ENCODE measurements at regions not wholly inside any gene's neighbourhood (a gene's known extent, or its start where the extent isn't known, plus 50 kb on each side); places are given as distances from the start of the nearest gene placed in this dataset.

GRCh38 chr4:31984872-31985271 is 1264.7 kb downstream of the PCDH7 start:
- no peaks in the 10 kb centered on the region for H3K36me3 ChIP-seq (ENCODE audit: control insufficient read depth in 2 of 2, insufficient read depth in 2 of 2, low read length in 1 of 2)
- no peaks in the 10 kb centered on the region for H3K4me1 ChIP-seq (ENCODE audit: control insufficient read depth in 2 of 2, insufficient read depth in 2 of 2, low read length in 1 of 2)
- no peak overlapping the region for H3K27ac ChIP-seq (ENCODE audit: low read depth in 2 of 2, low read length in 1 of 2)
- no peaks in the 10 kb centered on the region for H3K27me3 ChIP-seq (ENCODE audit: control insufficient read depth in 1 of 2, insufficient read depth in 2 of 2, low read length in 2 of 2)
- WGBS, 2 donors: 70 to 78% methylated on average over 2 of the region's 2 CpGs
- no peak overlapping the region for H3K4me3 ChIP-seq (ENCODE audit: low read depth in 1 of 2, low read length in 2 of 2)
- H3K9me3 ChIP-seq (ENCODE audit: control insufficient read depth in 2 of 2, insufficient read depth in 1 of 2, low read depth in 1 of 2, low read length in 1 of 2): no peaks in the 10 kb centered on the region

DNA sequence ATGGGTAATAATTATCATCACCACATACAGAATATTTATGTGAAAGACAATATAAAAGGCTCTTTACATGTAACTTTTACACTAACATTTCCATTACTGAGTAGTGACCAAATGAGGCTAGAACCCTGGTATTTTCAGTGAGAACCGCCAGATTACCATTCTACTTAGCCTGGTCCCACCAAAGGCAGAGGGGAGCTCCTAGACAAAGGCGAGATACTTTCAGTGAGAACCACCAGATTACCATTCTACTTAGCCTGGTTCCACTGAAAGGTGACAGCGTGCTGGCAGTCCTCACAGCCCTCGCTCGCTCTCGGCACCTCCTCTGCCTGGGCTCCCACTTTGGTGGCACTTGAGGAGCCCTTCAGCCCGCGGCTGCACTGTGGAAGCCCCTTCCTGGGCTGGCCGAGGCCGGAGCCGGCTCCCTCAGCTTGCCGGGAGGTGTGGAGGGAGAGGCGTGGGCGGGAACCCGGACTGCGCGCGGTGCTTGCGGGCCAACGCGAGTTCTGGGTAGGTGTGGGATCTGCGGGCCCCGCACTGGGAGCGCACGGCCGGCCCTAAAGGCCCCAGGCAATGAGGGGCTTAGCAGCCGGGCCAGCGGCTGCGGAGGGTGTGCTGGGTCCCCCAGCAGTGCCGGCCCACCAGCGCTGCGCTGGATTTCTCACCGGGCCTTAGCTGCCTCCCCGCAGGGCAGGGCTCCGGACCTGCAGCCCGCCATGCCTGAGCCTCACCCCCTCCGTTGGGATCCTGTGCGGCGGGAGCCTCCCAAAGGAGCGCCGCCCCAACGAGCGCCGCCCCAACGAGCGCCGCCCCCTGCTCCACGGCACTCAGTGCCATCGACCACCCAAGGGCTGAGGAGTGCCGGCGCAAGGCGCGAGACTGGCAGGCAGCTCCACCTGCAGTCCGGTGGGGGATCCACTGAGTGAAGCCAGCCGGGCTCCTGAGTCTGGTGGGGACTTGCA is 1276.1 kb downstream of the PCDH7 start:
- Histone ChIP-seq H3K36me3 (ENCODE audit: control insufficient read depth in 2 of 2, insufficient read depth in 2 of 2, low read length in 1 of 2) (no peaks in the 10 kb centered on the region), H3K9me3 (ENCODE audit: control insufficient read depth in 2 of 2, insufficient read depth in 1 of 2, low read depth in 1 of 2, low read length in 1 of 2) (no peaks in the 10 kb centered on the region), H3K27ac (ENCODE audit: low read depth in 2 of 2, low read length in 1 of 2) (no peak overlapping the region), H3K4me1 (ENCODE audit: control insufficient read depth in 2 of 2, insufficient read depth in 2 of 2, low read length in 1 of 2) (no peaks in the 10 kb centered on the region), H3K4me3 (ENCODE audit: low read depth in 1 of 2, low read length in 2 of 2) (no peak overlapping the region), H3K27me3 (ENCODE audit: control insufficient read depth in 1 of 2, insufficient read depth in 2 of 2, low read length in 2 of 2) (no peaks in the 10 kb centered on the region)
- 89 to 94% methylated on average over 46 to 55 of the region's 55 CpGs for WGBS, 2 donors

DNA sequence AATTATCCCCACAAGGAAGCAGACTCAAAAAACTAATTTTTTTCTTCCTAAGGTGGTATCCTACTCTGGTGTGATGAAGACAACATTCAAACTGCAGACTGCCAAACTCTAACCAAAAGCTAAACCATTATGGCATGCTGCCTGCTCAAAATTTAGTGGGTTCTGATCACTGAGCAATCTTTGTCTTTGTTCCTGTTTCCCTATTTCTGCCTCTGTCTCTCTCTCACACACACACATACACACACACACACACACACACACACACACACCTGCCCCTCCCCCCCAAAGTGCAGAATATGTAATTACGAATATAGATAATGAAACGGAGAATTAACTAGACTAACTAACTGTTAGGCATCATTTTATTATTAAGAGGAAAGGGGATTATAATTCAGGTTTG is 1278.6 kb downstream of the PCDH7 start:
- H3K4me3 ChIP-seq (ENCODE audit: low read depth in 1 of 2, low read length in 2 of 2): no peak overlapping the region
- no peaks in the 10 kb centered on the region for H3K27me3 ChIP-seq (ENCODE audit: control insufficient read depth in 1 of 2, insufficient read depth in 2 of 2, low read length in 2 of 2)
- H3K4me1 ChIP-seq (ENCODE audit: control insufficient read depth in 2 of 2, insufficient read depth in 2 of 2, low read length in 1 of 2): no peaks in the 10 kb centered on the region
- no peaks in the 10 kb centered on the region for H3K36me3 ChIP-seq (ENCODE audit: control insufficient read depth in 2 of 2, insufficient read depth in 2 of 2, low read length in 1 of 2)
- H3K27ac ChIP-seq (ENCODE audit: low read depth in 2 of 2, low read length in 1 of 2): no peak overlapping the region
- WGBS, 2 donors: 75 to 85% methylated on average over 2 of the region's 2 CpGs
- H3K9me3 ChIP-seq (ENCODE audit: control insufficient read depth in 2 of 2, insufficient read depth in 1 of 2, low read depth in 1 of 2, low read length in 1 of 2): no peaks in the 10 kb centered on the region

GRCh38 chr4:31999848-32000247 is 1279.7 kb downstream of the PCDH7 start:
- no peaks in the 10 kb centered on the region for H3K4me1 ChIP-seq (ENCODE audit: control insufficient read depth in 2 of 2, insufficient read depth in 2 of 2, low read length in 1 of 2)
- no peak overlapping the region for H3K4me3 ChIP-seq (ENCODE audit: low read depth in 1 of 2, low read length in 2 of 2)
- H3K27me3 ChIP-seq (ENCODE audit: control insufficient read depth in 1 of 2, insufficient read depth in 2 of 2, low read length in 2 of 2): no peaks in the 10 kb centered on the region
- H3K27ac ChIP-seq (ENCODE audit: low read depth in 2 of 2, low read length in 1 of 2): no peak overlapping the region
- H3K36me3 ChIP-seq (ENCODE audit: control insufficient read depth in 2 of 2, insufficient read depth in 2 of 2, low read length in 1 of 2): no peaks in the 10 kb centered on the region
- no peaks in the 10 kb centered on the region for H3K9me3 ChIP-seq (ENCODE audit: control insufficient read depth in 2 of 2, insufficient read depth in 1 of 2, low read depth in 1 of 2, low read length in 1 of 2)
- WGBS, 2 donors: 75 to 86% methylated on average over 1 of the region's 1 CpG

DNA sequence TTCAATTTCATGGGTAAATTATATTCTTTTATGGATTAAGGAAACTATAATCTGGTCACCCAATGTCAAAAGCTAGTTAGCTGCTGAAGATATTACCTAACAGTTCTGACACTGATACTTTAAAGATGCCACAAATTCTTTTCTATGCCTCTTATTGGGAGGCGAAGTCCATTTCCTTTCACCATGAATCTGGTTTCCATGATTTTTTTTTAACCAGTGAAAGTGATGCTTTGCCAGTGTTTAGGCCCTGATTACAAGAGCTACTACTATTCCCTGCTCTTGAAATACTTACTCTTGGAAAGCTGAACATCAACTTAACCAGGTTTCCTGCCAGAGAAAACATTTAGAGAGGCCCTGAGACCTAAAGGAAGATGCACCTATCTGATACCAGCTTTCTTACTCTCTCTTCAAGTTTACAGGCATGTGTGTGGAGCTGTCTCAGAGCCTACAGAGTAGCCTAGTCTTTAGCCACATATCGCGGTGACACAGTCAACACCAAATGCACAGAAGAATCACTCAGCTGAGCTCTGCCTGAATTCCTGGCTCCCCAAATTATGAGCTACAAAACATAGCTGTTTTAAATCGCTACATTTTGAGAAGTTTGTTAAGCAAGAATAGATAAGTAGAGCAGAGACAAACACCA is 1280.8 kb downstream of the PCDH7 start:
- no peaks in the 10 kb centered on the region for H3K9me3 ChIP-seq (ENCODE audit: control insufficient read depth in 2 of 2, insufficient read depth in 1 of 2, low read depth in 1 of 2, low read length in 1 of 2)
- H3K27me3 ChIP-seq (ENCODE audit: control insufficient read depth in 1 of 2, insufficient read depth in 2 of 2, low read length in 2 of 2): no peaks in the 10 kb centered on the region
- 94 to 95% methylated on average over 4 of the region's 4 CpGs for WGBS, 2 donors
- no peak overlapping the region for H3K4me3 ChIP-seq (ENCODE audit: low read depth in 1 of 2, low read length in 2 of 2)
- H3K36me3 ChIP-seq (ENCODE audit: control insufficient read depth in 2 of 2, insufficient read depth in 2 of 2, low read length in 1 of 2): no peaks in the 10 kb centered on the region
- no peaks in the 10 kb centered on the region for H3K4me1 ChIP-seq (ENCODE audit: control insufficient read depth in 2 of 2, insufficient read depth in 2 of 2, low read length in 1 of 2)
- no peak overlapping the region for H3K27ac ChIP-seq (ENCODE audit: low read depth in 2 of 2, low read length in 1 of 2)

DNA sequence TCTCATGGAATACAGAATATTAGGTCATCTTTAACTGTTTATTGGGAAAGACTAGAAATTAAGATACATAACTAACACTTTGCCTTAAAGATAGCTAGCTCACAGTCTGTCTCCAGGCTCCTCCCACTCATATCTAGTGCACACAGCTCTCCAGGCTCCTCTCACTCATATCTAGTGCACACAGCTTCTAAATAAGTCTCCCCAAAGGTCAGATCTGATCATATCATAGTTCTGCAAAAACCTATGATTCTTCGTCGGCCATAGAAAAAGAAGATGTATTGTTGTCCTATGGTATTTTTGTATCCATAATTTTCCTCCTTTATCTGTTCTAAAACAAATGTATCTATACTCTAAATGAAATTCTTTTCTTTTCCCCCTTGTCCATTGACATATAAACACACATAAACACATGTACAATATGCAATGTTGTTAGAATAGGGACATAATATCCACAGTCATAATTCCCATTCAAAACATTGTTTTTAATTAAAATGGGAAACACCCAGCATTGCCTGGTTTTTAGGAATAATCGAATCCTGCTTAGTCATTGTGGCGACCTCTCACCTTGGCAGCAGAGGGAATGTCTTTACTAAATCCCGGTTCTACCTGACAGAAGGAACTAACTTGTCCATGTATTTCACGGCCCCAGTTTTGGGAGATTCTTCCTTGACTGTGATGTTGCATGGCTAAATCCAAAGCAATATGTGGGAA is 1282.0 kb downstream of the PCDH7 start:
- 64 to 75% methylated on average over 6 of the region's 6 CpGs for WGBS, 2 donors
- H3K4me3 ChIP-seq (ENCODE audit: low read depth in 1 of 2, low read length in 2 of 2): no peak overlapping the region
- no peaks in the 10 kb centered on the region for H3K36me3 ChIP-seq (ENCODE audit: control insufficient read depth in 2 of 2, insufficient read depth in 2 of 2, low read length in 1 of 2)
- no peak overlapping the region for H3K27ac ChIP-seq (ENCODE audit: low read depth in 2 of 2, low read length in 1 of 2)
- no peaks in the 10 kb centered on the region for H3K27me3 ChIP-seq (ENCODE audit: control insufficient read depth in 1 of 2, insufficient read depth in 2 of 2, low read length in 2 of 2)
- no peaks in the 10 kb centered on the region for H3K4me1 ChIP-seq (ENCODE audit: control insufficient read depth in 2 of 2, insufficient read depth in 2 of 2, low read length in 1 of 2)
- no peaks in the 10 kb centered on the region for H3K9me3 ChIP-seq (ENCODE audit: control insufficient read depth in 2 of 2, insufficient read depth in 1 of 2, low read depth in 1 of 2, low read length in 1 of 2)

GRCh38 chr4:32003548-32003947 is 1283.4 kb downstream of the PCDH7 start:
- no peaks in the 10 kb centered on the region for H3K4me1 ChIP-seq (ENCODE audit: control insufficient read depth in 2 of 2, insufficient read depth in 2 of 2, low read length in 1 of 2)
- WGBS, 2 donors: 49 to 55% methylated on average over 1 of the region's 1 CpG
- H3K4me3 ChIP-seq (ENCODE audit: low read depth in 1 of 2, low read length in 2 of 2): no peak overlapping the region
- H3K36me3 ChIP-seq (ENCODE audit: control insufficient read depth in 2 of 2, insufficient read depth in 2 of 2, low read length in 1 of 2): no peaks in the 10 kb centered on the region
- H3K27me3 ChIP-seq (ENCODE audit: control insufficient read depth in 1 of 2, insufficient read depth in 2 of 2, low read length in 2 of 2): no peaks in the 10 kb centered on the region
- no peak overlapping the region for H3K27ac ChIP-seq (ENCODE audit: low read depth in 2 of 2, low read length in 1 of 2)
- no peaks in the 10 kb centered on the region for H3K9me3 ChIP-seq (ENCODE audit: control insufficient read depth in 2 of 2, insufficient read depth in 1 of 2, low read depth in 1 of 2, low read length in 1 of 2)

DNA sequence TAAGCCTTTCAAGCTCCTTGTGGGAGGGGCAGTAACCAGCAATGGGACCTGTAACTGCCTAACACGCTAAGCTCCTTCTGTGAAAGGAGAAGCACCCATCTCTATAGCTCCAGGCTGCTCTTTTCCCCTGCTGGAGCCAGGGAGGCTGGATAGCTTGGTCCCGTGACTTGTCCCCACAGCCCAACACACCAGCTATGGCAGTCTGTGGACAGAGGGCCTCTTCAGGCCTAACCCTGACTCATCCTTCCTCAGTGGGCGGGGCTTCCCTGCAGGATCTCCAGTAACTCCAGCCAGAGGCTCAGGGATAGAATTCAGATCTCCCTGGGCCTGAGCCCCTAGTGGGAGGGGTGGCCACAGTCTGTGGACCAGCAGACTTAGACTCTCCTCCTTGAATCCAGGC is 1290.1 kb downstream of the PCDH7 start:
- Histone ChIP-seq H3K4me1 (ENCODE audit: control insufficient read depth in 2 of 2, insufficient read depth in 2 of 2, low read length in 1 of 2) (no peaks in the 10 kb centered on the region), H3K4me3 (ENCODE audit: low read depth in 1 of 2, low read length in 2 of 2) (no peak overlapping the region), H3K27me3 (ENCODE audit: control insufficient read depth in 1 of 2, insufficient read depth in 2 of 2, low read length in 2 of 2) (no peaks in the 10 kb centered on the region), H3K27ac (ENCODE audit: low read depth in 2 of 2, low read length in 1 of 2) (no peak overlapping the region), H3K9me3 (ENCODE audit: control insufficient read depth in 2 of 2, insufficient read depth in 1 of 2, low read depth in 1 of 2, low read length in 1 of 2) (no peaks in the 10 kb centered on the region), H3K36me3 (ENCODE audit: control insufficient read depth in 2 of 2, insufficient read depth in 2 of 2, low read length in 1 of 2) (no peaks in the 10 kb centered on the region)
- WGBS, 2 donors: 88 to 95% methylated on average over 3 of the region's 3 CpGs

- no peaks in the 10 kb centered on the region for H3K27me3 ChIP-seq (ENCODE audit: control insufficient read depth in 1 of 2, insufficient read depth in 2 of 2, low read length in 2 of 2)
- H3K36me3 ChIP-seq (ENCODE audit: control insufficient read depth in 2 of 2, insufficient read depth in 2 of 2, low read length in 1 of 2): no peaks in the 10 kb centered on the region
- no peak overlapping the region for H3K4me3 ChIP-seq (ENCODE audit: low read depth in 1 of 2, low read length in 2 of 2)
- no peak overlapping the region for H3K27ac ChIP-seq (ENCODE audit: low read depth in 2 of 2, low read length in 1 of 2)
- WGBS, 2 donors: 25 to 43% methylated on average over 1 of the region's 1 CpG
- no peaks in the 10 kb centered on the region for H3K4me1 ChIP-seq (ENCODE audit: control insufficient read depth in 2 of 2, insufficient read depth in 2 of 2, low read length in 1 of 2)
- H3K9me3 ChIP-seq (ENCODE audit: control insufficient read depth in 2 of 2, insufficient read depth in 1 of 2, low read depth in 1 of 2, low read length in 1 of 2): no peaks in the 10 kb centered on the region
Measured at GRCh38 chr4:32022071-32022470, 1301.9 kb downstream of the PCDH7 start.

Measured in esophagus (tissue), 2 donors.